ENCODE measurements at regions not wholly inside any gene's neighbourhood (a gene's known extent, or its start where the extent isn't known, plus 50 kb on each side); places are given as distances from the start of the nearest gene placed in this dataset.

- Histone ChIP-seq H3K4me2 (ENCODE audit: low read depth, low read length, poor library complexity, severe bottlenecking) (no peak overlapping the region), H3K9me2 (replicated peaks; ENCODE audit: insufficient read depth, low read length) (no peaks in the 10 kb centered on the region), H3K36me3 (ENCODE audit: low read length) (no peaks in the 10 kb centered on the region), H3K9ac (ENCODE audit: low read length) (no peak overlapping the region), H3F3A (ENCODE audit: insufficient read depth) (no peaks in the 10 kb centered on the region), H3K79me2 (ENCODE audit: insufficient read depth, low read length) (no peaks in the 10 kb centered on the region), H4K20me1 (ENCODE audit: low read depth, low read length) (no peaks in the 10 kb centered on the region), H3K4me3 (ENCODE audit: insufficient read depth, low read length, poor library complexity, severe bottlenecking) (no peak overlapping the region), H3K9me3 (ENCODE audit: insufficient read depth, low read length) (no peaks in the 10 kb centered on the region), H3K27ac (ENCODE audit: low read depth, low read length) (no peak overlapping the region), H3K27me3 (ENCODE audit: low read length) (no peaks in the 10 kb centered on the region), H2AFZ (ENCODE audit: low read depth, low read length, severe bottlenecking) (no peak overlapping the region)
- TF ChIP-seq CTCF (IDR thresholded peaks at IDR 0.05; ENCODE audit: insufficient read depth, low read length, poor library complexity, severe bottlenecking) (no peak), EZH2phosphoT487 (conservative IDR thresholded peaks at IDR 0.05; ENCODE audit: low read length) (no peak)
Observed at GRCh38 chr22:48756146-48757111, 1071.2 kb downstream of the BRD1 start.

GRCh38 chr22:48755059-48755949, 1072.4 kb downstream of the BRD1 start:
- Histone ChIP-seq H2AFZ (ENCODE audit: low read depth, low read length, severe bottlenecking) (no peak overlapping the region), H3K9me3 (ENCODE audit: insufficient read depth, low read length) (no peaks in the 10 kb centered on the region), H3K27me3 (ENCODE audit: low read length) (no peaks in the 10 kb centered on the region), H3F3A (ENCODE audit: insufficient read depth) (no peaks in the 10 kb centered on the region), H3K79me2 (ENCODE audit: insufficient read depth, low read length) (no peaks in the 10 kb centered on the region), H3K9ac (ENCODE audit: low read length) (no peak overlapping the region), H3K9me2 (replicated peaks; ENCODE audit: insufficient read depth, low read length) (no peaks in the 10 kb centered on the region), H3K4me3 (ENCODE audit: insufficient read depth, low read length, poor library complexity, severe bottlenecking) (no peak overlapping the region), H4K20me1 (ENCODE audit: low read depth, low read length) (no peaks in the 10 kb centered on the region), H3K4me2 (ENCODE audit: low read depth, low read length, poor library complexity, severe bottlenecking) (no peak overlapping the region), H3K36me3 (ENCODE audit: low read length) (no peaks in the 10 kb centered on the region), H3K27ac (ENCODE audit: low read depth, low read length) (no peak overlapping the region)
- TF ChIP-seq CTCF (IDR thresholded peaks at IDR 0.05; ENCODE audit: insufficient read depth, low read length, poor library complexity, severe bottlenecking) (no peak), EZH2phosphoT487 (conservative IDR thresholded peaks at IDR 0.05; ENCODE audit: low read length) (no peak)

- Histone ChIP-seq H3K4me3 (ENCODE audit: insufficient read depth, low read length, poor library complexity, severe bottlenecking) (no peak overlapping the region), H3K27ac (ENCODE audit: low read depth, low read length) (no peak overlapping the region), H3K4me2 (ENCODE audit: low read depth, low read length, poor library complexity, severe bottlenecking) (no peak overlapping the region), H3F3A (ENCODE audit: insufficient read depth) (no peaks in the 10 kb centered on the region), H4K20me1 (ENCODE audit: low read depth, low read length) (no peaks in the 10 kb centered on the region), H3K27me3 (ENCODE audit: low read length) (no peaks in the 10 kb centered on the region), H3K9me2 (replicated peaks; ENCODE audit: insufficient read depth, low read length) (no peaks in the 10 kb centered on the region), H2AFZ (ENCODE audit: low read depth, low read length, severe bottlenecking) (no peak overlapping the region), H3K9me3 (ENCODE audit: insufficient read depth, low read length) (no peaks in the 10 kb centered on the region), H3K36me3 (ENCODE audit: low read length) (no peaks in the 10 kb centered on the region), H3K79me2 (ENCODE audit: insufficient read depth, low read length) (no peaks in the 10 kb centered on the region), H3K9ac (ENCODE audit: low read length) (no peak overlapping the region)
- TF ChIP-seq CTCF (IDR thresholded peaks at IDR 0.05; ENCODE audit: insufficient read depth, low read length, poor library complexity, severe bottlenecking) (no peak), EZH2phosphoT487 (conservative IDR thresholded peaks at IDR 0.05; ENCODE audit: low read length) (no peak)
Observed at GRCh38 chr22:48754611-48755058, 1073.0 kb downstream of the BRD1 start.
